ENCODE measurements at regions not wholly inside any gene's neighbourhood (a gene's known extent, or its start where the extent isn't known, plus 50 kb on each side); places are given as distances from the start of the nearest gene placed in this dataset.
A peak's percentile ranks its signal among the peaks of the same experiment; 100 is the strongest.
"Not testable (repeated sequence)": the region's sequence is repeated elsewhere in the genome, so short reads cannot be mapped to it uniquely, and the experiment has no call there.

GRCh38 chr6:58003417-58004167 lies 686.2 kb downstream of the PRIM2 start:
- peak; percentile 10 for DNase-seq
- not testable (repeated sequence) for H3K4me3 Mint-ChIP-seq; H3K36me3 Mint-ChIP-seq (ENCODE audit: low read depth); H3K27ac Mint-ChIP-seq; H3K4me1 Mint-ChIP-seq (ENCODE audit: low read depth); H3K27me3 Mint-ChIP-seq (ENCODE audit: insufficient read depth)
- TF ChIP-seq CTCF (IDR thresholded peaks at IDR 0.05): peak; percentile 71
- peaks cover 16% of the 10 kb centered on the region for H3K9me3 Mint-ChIP-seq

GRCh38 chr6:58007334-58008000 lies 690.0 kb downstream of the PRIM2 start:
- H3K27me3 Mint-ChIP-seq (ENCODE audit: insufficient read depth); H3K36me3 Mint-ChIP-seq (ENCODE audit: low read depth); H3K4me3 Mint-ChIP-seq; H3K27ac Mint-ChIP-seq; H3K4me1 Mint-ChIP-seq (ENCODE audit: low read depth): not testable (repeated sequence)
- peaks cover 16% of the 10 kb centered on the region for H3K9me3 Mint-ChIP-seq
- peak; percentile 32 for DNase-seq

GRCh38 chr6:58008001-58008335 lies 690.5 kb downstream of the PRIM2 start:
- H3K27ac Mint-ChIP-seq; H3K4me1 Mint-ChIP-seq (ENCODE audit: low read depth); H3K36me3 Mint-ChIP-seq (ENCODE audit: low read depth); DNase-seq; H3K4me3 Mint-ChIP-seq; H3K27me3 Mint-ChIP-seq (ENCODE audit: insufficient read depth): not testable (repeated sequence)
- peaks cover 16% of the 10 kb centered on the region for H3K9me3 Mint-ChIP-seq

- not testable (repeated sequence) for H3K4me3 Mint-ChIP-seq; DNase-seq; H3K27ac Mint-ChIP-seq; H3K4me1 Mint-ChIP-seq (ENCODE audit: low read depth); H3K36me3 Mint-ChIP-seq (ENCODE audit: low read depth); H3K9me3 Mint-ChIP-seq; H3K27me3 Mint-ChIP-seq (ENCODE audit: insufficient read depth)
These were observed 694.6 kb downstream of the PRIM2 start for GRCh38 chr6:58011954-58012600.

GRCh38 chr6:58016614-58017013 lies 699.2 kb downstream of the PRIM2 start:
- not testable (repeated sequence) for H3K9me3 Mint-ChIP-seq; H3K4me1 Mint-ChIP-seq (ENCODE audit: low read depth); DNase-seq; H3K4me3 Mint-ChIP-seq; H3K36me3 Mint-ChIP-seq (ENCODE audit: low read depth); H3K27ac Mint-ChIP-seq
- peaks cover 10% of the 10 kb centered on the region for H3K27me3 Mint-ChIP-seq (ENCODE audit: insufficient read depth)

- not testable (repeated sequence) for H3K4me3 Mint-ChIP-seq; DNase-seq; H3K9me3 Mint-ChIP-seq; H3K4me1 Mint-ChIP-seq (ENCODE audit: low read depth); H3K27ac Mint-ChIP-seq; H3K27me3 Mint-ChIP-seq (ENCODE audit: insufficient read depth); H3K36me3 Mint-ChIP-seq (ENCODE audit: low read depth)
These were observed 710.8 kb downstream of the PRIM2 start for GRCh38 chr6:58028188-58028587.

GRCh38 chr6:58038213-58038612 lies 720.8 kb downstream of the PRIM2 start:
- H3K4me1 Mint-ChIP-seq (ENCODE audit: low read depth); DNase-seq; H3K27ac Mint-ChIP-seq; H3K36me3 Mint-ChIP-seq (ENCODE audit: low read depth); H3K4me3 Mint-ChIP-seq; H3K9me3 Mint-ChIP-seq: not testable (repeated sequence)
- peaks cover 17% of the 10 kb centered on the region for H3K27me3 Mint-ChIP-seq (ENCODE audit: insufficient read depth)

GRCh38 chr6:58046584-58046983 lies 729.2 kb downstream of the PRIM2 start:
- not testable (repeated sequence) for H3K9me3 Mint-ChIP-seq; H3K4me3 Mint-ChIP-seq; H3K36me3 Mint-ChIP-seq (ENCODE audit: low read depth); DNase-seq; H3K27ac Mint-ChIP-seq; H3K27me3 Mint-ChIP-seq (ENCODE audit: insufficient read depth); H3K4me1 Mint-ChIP-seq (ENCODE audit: low read depth)

GRCh38 chr6:58047389-58047788 lies 730.0 kb downstream of the PRIM2 start:
- H3K4me1 Mint-ChIP-seq (ENCODE audit: low read depth); DNase-seq; H3K27me3 Mint-ChIP-seq (ENCODE audit: insufficient read depth); H3K27ac Mint-ChIP-seq; H3K4me3 Mint-ChIP-seq; H3K9me3 Mint-ChIP-seq; H3K36me3 Mint-ChIP-seq (ENCODE audit: low read depth): not testable (repeated sequence)

All from HFFc6 (cell line).